DMS53 treated with DMSO at 0.1 percent for 48 hours (cell line): ENCODE measurements at regions not wholly inside any gene's neighbourhood (a gene's known extent, or its start where the extent isn't known, plus 50 kb on each side); places are given as distances from the start of the nearest gene placed in this dataset.

Experiments
- DNase-seq: peaks from one replicate; lab custom pipeline; 2025; ENCODE audit not compliant: unreplicated experiment; lab: John Stamatoyannopoulos, UW

DNA sequence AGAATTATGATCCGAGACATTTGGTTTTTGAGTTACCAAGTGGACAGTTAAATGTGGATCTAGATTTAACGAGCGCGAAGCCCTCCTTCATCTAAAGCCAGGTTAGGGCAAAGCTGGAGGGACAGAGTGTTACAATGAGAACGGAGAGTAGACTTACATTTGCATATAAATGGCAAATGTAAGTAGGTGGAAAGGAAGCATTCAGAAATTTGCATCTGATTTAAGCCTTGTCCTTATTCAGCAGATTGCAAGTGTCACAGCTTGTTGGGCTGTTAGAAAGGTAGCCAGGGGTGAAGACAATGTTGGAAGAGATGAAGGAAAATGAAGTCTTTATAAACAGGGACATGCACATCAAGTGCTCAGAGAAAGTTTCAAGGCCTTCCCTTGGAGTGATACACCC is 806.2 kb downstream of the GALC start:
- no peak for DNase-seq

DNA sequence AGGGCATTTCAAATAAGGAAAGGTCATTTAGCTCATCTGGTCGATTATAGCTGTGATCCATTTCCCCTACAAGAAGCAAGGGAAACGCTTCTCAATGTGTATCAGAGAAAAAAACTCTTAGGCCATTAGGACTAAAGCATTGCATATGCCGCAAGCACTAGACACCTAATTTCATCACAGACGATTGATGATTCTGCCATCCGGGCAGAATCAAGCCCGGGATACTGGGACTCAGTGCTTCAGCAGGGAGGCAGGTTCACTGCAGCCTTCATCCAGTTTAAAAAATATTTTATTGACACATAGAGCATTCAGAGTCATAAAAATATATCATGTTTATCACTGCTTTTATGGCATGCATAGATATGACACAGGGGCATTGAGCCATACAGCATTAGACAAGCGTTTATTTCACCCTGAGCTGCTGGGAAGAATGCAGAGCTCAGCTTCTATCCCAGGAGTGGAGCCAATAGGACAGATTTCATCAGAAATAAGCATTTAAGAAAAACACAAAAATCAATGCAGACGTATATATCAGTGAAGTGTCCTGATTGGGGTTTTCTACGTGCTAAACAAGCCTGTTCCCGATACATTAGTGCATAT is 806.9 kb downstream of the GALC start:
- DNase-seq = no peak

- no peak for DNase-seq
These were observed 808.8 kb downstream of the GALC start for GRCh38 chr14:87184180-87184579.

DNA sequence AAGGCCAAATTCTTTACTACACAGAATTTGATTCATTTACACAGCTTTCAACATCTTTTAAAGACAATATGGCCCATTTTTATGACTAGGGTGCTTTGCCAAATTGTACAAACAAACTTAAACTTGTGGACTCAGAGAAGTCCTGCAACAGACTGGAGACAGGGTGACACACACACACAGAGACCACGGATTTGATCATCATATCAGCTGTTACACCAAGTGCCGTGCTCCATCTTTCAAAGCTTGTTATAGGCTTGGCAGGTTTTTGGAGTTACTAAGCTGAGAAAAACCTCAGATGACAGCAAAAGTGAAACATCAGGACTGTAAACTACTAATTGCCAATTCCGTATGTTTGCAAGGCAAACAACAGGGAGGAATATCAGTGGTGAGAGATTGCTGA is 811.7 kb downstream of the GALC start:
- no peak for DNase-seq

- DNase-seq = no peak
These were observed 813.0 kb downstream of the GALC start for GRCh38 chr14:87179936-87180335.

DNA sequence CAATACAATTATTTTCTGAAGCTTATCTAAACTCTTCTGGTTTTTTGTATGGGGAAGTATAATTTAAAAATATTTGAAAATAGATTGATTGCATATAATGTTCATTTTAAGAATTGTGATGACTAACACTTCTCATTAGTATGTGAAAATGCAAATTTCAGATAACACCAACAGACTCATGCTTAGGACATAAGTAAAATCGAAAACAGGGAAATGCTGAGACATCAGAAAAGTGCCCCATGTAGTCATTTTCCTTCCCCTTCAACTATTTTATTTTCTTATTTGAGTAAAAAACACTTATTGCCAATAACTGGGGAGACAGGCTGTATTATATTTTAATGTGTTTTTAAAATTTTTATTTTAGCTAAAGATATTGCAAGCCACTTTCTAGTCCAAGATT is 814.7 kb downstream of the GALC start:
- no peak for DNase-seq

GRCh38 chr14:87175175-87175574 is 817.8 kb downstream of the GALC start:
- DNase-seq = no peak

- DNase-seq = no peak
These were observed 821.8 kb downstream of the GALC start for GRCh38 chr14:87171141-87171540.

DNA sequence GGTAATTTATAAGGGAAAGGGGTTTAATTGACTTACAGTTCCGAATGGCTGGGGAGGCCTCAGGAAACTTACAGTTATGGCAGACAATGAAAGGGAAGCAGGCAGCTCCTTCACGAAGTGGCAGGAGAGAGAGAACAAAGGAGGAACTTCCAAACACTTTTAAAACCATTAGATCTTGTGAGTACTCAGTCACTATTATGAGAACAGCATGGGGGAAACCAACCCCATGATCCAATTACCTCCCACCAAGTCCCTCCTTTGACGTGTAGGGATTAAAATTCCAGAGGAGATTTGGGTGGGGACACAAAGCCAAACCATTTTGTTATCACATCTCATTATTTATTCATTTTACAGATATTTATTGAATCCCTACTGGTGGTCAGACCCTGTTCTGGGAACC is 822.8 kb downstream of the GALC start:
- no peak for DNase-seq

DNA sequence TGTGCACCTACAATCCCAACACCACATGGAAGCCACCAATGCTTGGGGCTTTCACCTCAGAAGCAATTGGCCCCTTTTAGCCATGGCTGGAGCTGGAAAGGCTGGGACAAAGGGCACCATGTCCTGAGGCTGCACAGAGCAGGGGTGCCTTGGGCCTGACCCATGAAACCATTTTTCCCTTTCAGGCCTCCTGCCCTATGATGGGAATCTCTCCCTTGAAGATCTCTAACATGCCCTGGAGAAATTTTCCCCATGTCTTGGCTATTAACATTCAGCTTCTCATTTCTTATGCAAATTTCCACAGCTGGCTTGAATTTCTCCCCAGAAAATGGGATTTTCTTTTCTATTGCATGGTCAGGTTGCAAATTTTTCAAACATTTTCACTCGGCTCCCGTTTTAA is 823.6 kb downstream of the GALC start:
- no peak for DNase-seq

DNA sequence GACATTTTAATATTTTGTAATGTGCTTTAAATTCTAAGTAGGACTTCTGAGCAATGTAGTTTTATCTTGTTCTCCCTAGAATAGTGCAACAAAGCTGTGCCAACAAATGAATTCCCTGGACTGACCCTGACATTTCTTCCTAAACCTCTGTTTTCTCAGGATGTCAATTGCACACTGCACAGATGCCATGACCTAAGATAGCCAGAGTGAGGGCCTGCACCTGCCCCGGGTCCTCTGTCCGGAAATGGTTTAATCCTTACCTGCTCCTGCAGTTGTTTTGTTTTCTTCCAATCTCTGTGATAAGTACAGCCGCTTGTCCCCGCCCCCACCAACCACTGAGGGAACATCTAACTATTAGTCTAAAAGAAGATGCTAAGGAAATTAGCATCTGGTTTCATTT is 831.5 kb downstream of the GALC start:
- no peak for DNase-seq

DNA sequence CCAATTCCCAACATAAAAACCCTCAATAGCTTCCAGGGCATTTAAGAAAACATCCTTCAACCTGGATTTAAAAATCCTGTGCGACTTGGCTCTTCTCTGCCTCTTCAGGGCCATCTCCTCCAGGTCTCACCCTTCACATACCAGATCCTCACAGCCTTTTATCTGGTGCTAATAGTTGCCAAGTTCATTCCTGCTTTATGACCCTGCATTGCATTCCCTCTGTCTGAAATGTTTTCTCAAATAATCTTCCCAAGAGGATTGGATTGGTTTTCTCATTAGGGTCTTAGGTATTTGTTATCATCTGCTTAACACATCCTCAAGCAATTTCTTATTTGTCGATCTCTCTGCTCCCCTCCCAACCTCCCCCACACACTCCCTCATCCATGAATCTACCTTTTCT is 832.0 kb downstream of the GALC start:
- DNase-seq = no peak

- DNase-seq = no peak
These were observed 834.7 kb downstream of the GALC start for GRCh38 chr14:87158283-87158682.

DNA sequence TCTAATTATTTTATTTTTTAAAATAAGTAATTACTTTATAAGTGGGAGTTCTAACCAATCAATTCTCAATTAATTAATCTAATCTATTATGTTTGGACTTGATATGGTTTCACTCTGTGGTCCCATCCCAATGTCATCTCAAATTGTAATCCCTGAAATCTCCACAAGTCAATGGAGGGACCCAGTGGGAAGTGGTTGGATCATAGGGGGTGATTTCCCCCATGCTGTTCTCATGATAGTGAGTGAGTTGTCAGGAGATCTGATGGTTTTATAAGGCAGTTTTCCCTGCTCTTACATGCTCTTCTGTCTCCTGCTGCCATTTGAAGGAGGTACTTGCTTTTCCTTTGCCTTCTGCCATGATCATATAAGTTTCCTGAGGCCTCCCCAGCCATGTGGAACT is 836.1 kb downstream of the GALC start:
- DNase-seq = no peak

DNA sequence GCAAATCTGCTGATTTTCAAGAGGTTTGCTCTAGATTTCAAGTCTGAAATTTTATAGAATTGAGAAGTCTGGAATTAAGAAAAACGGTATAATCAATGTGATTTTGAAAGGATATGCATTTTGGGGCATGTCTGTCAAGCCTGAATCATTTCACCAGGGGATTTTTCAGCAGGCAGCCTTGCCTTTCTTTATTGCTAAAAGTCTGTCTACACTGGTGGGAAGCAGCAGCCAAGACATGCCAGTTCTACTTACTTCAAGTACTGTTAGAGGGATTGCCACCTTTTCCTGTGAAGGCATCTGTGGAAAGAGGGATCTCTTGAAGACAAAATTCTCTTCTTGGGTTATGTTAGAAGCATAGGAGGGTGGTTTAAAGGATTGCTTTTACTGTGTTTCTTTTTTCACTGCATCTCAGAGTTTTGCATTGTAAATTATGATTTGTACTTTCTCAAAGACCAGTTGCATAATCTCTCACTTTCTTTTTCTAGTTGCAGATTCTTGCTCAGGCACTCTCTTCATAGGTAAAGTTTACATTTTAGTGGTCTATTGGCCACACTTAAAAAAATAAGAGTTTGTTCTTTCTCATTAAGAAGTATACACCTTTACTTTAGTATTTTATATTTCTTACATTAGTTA is 837.0 kb downstream of the GALC start:
- DNase-seq = no peak

DNA sequence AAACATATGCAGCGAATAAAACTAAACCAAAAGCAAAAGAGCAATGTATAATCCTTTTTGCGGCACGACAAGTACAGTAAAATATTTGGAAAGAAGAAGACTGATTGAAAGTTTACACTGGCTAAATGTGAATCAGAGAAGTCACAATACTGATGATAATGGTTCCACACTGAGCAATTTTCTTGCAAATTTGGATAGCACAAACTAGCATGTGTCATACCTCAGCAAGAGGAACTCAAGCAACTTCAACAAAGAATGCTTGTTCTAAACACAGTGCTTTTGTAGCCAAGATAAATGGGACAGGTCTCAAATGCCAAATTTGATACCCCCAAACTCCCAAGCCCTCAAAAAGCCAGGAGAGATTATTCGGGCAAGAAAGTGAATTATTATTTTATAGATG is 839.1 kb downstream of the GALC start:
- DNase-seq = no peak

- no peak for DNase-seq
These were observed 839.6 kb downstream of the GALC start for GRCh38 chr14:87153391-87153790.

DNA sequence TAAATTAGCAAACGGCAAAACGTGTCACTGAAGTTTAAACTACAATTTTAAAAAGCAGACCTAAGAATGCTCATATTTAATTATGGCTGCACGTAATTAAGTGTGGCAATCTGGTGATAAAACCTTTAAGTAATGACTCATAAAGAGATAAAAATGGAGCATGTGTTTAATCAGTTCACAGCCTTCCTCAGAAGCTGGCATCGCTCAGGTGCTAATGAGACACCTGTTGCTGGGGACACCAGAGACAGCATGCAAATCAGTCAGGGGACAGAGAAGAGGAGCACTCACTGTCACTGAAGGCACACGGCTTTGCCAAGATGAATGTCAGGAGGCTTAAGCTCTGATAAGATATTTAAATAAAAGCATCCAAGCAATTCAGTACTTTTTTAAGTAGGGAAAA is 840.3 kb downstream of the GALC start:
- peak; percentile 21 for DNase-seq

- no peak for DNase-seq
These were observed 843.2 kb downstream of the GALC start for GRCh38 chr14:87149583-87150354.

GRCh38 chr14:87148655-87149054 is 844.3 kb downstream of the GALC start:
- DNase-seq = no peak

GRCh38 chr14:87142551-87143211 is 850.3 kb downstream of the GALC start:
- DNase-seq = no peak

DNA sequence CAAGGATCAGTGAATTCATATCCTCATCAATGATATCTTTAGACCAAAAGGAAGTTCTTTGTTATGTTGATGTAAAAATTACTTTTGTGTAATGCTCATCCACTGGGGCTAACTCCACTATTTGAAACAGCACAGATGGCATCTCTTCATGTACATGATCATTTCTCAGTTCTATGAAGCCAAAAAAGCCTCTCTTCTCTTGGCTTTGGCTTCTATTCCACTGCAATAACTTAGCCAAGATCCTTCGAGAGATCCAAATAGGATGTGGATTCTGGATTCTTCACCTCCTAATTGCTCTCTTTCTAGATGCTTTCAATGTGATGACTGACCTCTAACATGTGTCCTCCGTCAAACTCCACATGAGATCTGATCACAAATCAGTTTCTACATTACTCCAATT is 851.2 kb downstream of the GALC start:
- no peak for DNase-seq
